ENCODE measurements at regions not wholly inside any gene's neighbourhood (a gene's known extent, or its start where the extent isn't known, plus 50 kb on each side); places are given as distances from the start of the nearest gene placed in this dataset.

DNA sequence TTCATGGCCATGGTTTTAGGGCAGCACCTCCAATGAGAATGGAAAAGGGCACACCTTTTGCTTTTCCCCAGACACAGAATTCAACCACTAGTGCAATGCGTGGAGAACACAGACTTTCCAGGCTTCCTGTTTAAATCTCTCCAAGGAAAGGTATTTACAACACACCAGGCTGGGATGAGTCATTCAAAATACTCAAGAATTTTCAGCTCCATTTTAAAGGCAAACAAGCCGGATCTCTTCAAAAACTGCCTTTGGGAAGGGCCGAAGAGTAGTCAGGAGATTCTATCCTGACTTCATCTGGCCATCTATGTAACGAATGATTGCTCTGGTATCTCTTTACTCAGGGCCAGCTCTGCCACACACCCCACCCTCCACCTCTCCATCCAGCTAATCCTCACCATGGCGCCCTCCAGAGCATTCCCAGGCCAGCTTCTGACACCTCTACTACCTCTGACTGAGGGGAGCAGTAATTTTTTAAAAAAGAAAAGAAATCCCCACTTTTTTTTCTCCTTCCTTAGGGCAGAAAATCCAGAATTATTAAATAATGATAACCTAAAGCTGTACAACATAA, 254.6 kb downstream of the LY86 start:
- peaks cover 76% of the 10 kb centered on the region for H3K4me1 Mint-ChIP-seq (ENCODE audit: low read depth)
- no peak overlapping the region for H3K4me3 Mint-ChIP-seq
- H3K9me3 Mint-ChIP-seq: peaks cover 14% of the 10 kb centered on the region
- H3K36me3 Mint-ChIP-seq (ENCODE audit: low read depth): peaks cover 11% of the 10 kb centered on the region
- H3K27me3 Mint-ChIP-seq: no peaks in the 10 kb centered on the region
- intact Hi-C loops (cut with micrococcal nuclease): loop anchor here (5.0 kb wide), 1 partner anchor 36 kb away; no protein-coding TSS in a partner anchor
- H3K27ac Mint-ChIP-seq: peak overlapping the region; percentile 80

DNA sequence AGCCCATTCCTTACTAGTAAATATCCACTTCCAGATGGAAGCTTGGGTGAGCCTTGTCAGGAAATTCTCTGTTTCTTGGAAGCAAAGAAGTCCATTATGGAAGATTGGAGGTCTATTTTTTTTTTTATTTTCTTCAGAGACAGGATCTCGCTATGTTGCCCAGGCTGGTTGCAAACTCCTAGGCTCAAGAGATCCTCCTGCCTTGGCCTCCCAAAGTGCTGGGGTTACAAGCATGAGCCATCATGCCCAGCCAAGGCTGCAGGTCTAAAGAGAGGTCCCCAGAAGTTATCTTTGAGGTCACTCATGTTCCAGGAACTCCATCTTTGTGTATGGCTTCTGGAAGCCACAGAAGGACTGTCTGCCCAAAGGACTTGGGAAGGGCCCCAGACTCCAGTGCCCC, 255.3 kb downstream of the LY86 start:
- H3K4me1 Mint-ChIP-seq (ENCODE audit: low read depth): peaks cover 78% of the 10 kb centered on the region
- intact Hi-C loops (cut with micrococcal nuclease): loop anchor here (5.0 kb wide), 1 partner anchor 36 kb away; no protein-coding TSS in a partner anchor
- H3K4me3 Mint-ChIP-seq: no peak overlapping the region
- H3K27me3 Mint-ChIP-seq: no peaks in the 10 kb centered on the region
- H3K9me3 Mint-ChIP-seq: peaks cover 14% of the 10 kb centered on the region
- peak overlapping the region; percentile 80 for H3K27ac Mint-ChIP-seq
- H3K36me3 Mint-ChIP-seq (ENCODE audit: low read depth): peaks cover 11% of the 10 kb centered on the region

DNA sequence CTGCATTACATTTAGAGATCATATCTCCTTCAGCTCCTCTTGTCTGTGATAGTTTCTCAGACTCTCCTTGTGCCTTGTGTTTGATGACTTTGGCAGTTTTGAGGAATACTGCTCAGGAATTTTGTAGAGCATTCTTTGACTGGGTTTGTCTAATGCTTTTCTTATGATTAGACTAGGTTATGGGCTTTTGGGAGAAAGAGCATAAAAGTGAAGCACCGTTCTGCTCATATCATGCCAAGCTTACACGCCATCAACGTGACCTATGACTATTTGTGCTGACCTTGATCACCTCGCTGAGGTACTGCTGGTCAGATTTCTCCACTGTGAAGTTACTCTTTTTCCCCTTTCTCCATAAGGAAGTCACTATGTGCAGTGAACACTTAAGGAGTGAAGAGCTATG, 256.0 kb downstream of the LY86 start:
- Mint-ChIP-seq H3K27ac (no peak overlapping the region), H3K36me3 (ENCODE audit: low read depth) (peaks cover 11% of the 10 kb centered on the region), H3K27me3 (no peaks in the 10 kb centered on the region), H3K4me1 (ENCODE audit: low read depth) (peaks cover 78% of the 10 kb centered on the region), H3K9me3 (peaks cover 14% of the 10 kb centered on the region), H3K4me3 (no peak overlapping the region)
- intact Hi-C loops (cut with micrococcal nuclease): loop anchor here (5.0 kb wide), 1 partner anchor 37 kb away; no protein-coding TSS in a partner anchor

DNA sequence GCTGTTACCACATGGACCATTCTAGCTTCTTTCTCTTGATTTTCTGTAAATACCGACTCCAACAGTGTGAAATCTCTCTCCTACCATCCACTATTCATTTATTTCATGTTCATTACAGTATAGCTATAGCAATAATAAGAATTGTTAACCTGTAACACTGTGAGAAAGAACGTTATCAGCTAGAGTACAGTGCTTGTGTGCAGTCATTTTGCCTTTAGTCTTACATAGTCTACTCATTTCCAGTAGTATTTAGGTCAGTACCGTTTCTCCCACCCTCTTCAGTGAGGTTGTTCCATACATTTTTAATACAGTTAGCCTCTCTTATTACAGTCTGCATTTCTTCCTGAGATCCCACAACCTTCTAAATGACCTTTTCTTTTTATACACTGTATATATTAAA, 257.1 kb downstream of the LY86 start:
- H3K9me3 Mint-ChIP-seq: peaks cover 14% of the 10 kb centered on the region
- intact Hi-C loops (cut with micrococcal nuclease): no loop called here
- H3K4me3 Mint-ChIP-seq: no peak overlapping the region
- no peak overlapping the region for H3K27ac Mint-ChIP-seq
- H3K36me3 Mint-ChIP-seq (ENCODE audit: low read depth): peaks cover 11% of the 10 kb centered on the region
- no peaks in the 10 kb centered on the region for H3K27me3 Mint-ChIP-seq
- peaks cover 78% of the 10 kb centered on the region for H3K4me1 Mint-ChIP-seq (ENCODE audit: low read depth)

DNA sequence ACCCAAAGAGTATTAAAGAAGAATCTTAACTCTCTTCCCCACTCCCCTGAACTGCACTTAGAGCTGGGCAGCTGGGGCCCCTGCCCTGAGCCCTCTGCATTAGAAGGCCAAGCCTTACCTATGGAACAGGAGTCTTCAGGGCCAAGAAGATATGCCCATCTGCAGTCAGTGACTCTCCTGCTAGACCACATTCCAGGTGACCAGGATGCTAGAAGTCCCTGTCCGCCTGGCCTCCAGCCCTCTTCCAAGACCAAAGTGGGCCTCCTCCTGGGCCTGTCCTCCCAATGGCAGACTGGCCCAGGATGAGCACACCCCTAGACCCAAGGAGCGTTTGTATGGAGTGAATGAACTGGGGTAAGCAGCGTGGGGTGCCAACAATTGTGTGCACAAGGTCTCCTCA, 259.1 kb downstream of the LY86 start:
- Mint-ChIP-seq H3K27me3 (no peaks in the 10 kb centered on the region), H3K36me3 (ENCODE audit: low read depth) (peaks cover 11% of the 10 kb centered on the region), H3K4me1 (ENCODE audit: low read depth) (peaks cover 78% of the 10 kb centered on the region), H3K27ac (peak overlapping the region; percentile 96), H3K4me3 (no peak overlapping the region), H3K9me3 (peaks cover 14% of the 10 kb centered on the region)
- intact Hi-C loops (cut with micrococcal nuclease): no loop called here

DNA sequence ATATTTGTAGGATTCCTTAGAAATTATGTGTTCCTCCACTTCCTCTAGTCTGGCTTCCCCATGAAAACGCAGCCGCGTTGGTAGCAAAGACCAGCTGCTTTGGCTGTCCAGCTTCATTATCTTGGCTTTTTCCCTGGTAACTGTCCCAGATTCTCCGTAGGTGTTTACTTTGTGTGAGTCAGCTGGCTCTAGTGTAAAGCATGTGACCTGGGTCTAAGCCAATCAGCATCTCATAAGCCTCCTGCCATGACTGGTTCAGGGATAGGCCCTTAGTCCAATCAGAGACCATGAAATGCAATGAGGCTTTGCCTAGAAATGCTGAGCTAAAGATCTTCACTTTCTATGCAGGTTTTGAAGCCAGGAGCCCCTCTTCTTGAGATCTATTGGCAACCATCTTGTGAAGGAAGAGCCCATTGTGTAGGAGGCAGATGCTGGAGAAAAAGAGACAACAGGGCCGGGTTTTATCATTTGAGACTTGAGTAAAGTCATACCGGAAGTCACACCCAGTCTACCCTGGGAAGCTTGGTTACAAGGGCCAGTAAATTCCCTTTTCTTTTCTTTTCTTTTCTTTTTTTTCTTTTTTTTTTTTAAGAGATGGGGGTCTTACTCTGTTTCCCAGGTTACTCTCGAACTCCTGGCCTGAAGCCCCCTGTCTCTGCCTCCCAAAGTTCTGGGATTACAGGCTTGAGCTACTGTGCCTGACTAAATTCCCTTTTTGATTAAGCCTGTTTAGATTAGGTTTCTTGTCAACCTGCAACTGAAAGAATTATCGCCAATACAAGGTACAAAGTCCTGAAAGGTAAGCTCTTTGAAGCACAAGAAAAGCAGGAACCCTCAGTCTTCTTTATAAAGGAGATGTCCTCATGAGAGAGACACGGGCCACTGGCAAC, 256.5 kb upstream of the RREB1 start:
- Mint-ChIP-seq H3K27me3 (no peaks in the 10 kb centered on the region), H3K9me3 (peaks cover 2% of the 10 kb centered on the region), H3K4me1 (ENCODE audit: low read depth) (peaks cover 92% of the 10 kb centered on the region), H3K4me3 (peak overlapping the region; percentile 66), H3K36me3 (ENCODE audit: low read depth) (peaks cover 3% of the 10 kb centered on the region), H3K27ac (peak overlapping the region; percentile 96)
- intact Hi-C loops (cut with micrococcal nuclease): loop anchor here (5.0 kb wide), 1 partner anchor 49 kb away; no protein-coding TSS in a partner anchor

DNA sequence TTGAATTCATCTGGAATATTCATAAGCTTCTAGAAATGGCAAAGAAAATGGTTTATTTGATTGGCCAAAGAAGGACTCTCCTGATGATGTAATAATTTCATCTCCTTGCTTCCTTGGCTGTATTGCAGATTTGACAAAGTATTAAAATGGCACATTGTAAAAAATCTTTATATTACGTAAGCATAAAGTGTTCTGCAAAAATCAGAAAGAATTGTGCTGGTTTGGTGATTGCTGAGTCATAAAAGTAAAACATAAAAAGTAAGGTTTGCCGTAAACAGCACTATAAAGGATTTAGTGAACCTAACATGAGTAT, 255.9 kb upstream of the RREB1 start:
- H3K27ac Mint-ChIP-seq: peak overlapping the region; percentile 96

DNA sequence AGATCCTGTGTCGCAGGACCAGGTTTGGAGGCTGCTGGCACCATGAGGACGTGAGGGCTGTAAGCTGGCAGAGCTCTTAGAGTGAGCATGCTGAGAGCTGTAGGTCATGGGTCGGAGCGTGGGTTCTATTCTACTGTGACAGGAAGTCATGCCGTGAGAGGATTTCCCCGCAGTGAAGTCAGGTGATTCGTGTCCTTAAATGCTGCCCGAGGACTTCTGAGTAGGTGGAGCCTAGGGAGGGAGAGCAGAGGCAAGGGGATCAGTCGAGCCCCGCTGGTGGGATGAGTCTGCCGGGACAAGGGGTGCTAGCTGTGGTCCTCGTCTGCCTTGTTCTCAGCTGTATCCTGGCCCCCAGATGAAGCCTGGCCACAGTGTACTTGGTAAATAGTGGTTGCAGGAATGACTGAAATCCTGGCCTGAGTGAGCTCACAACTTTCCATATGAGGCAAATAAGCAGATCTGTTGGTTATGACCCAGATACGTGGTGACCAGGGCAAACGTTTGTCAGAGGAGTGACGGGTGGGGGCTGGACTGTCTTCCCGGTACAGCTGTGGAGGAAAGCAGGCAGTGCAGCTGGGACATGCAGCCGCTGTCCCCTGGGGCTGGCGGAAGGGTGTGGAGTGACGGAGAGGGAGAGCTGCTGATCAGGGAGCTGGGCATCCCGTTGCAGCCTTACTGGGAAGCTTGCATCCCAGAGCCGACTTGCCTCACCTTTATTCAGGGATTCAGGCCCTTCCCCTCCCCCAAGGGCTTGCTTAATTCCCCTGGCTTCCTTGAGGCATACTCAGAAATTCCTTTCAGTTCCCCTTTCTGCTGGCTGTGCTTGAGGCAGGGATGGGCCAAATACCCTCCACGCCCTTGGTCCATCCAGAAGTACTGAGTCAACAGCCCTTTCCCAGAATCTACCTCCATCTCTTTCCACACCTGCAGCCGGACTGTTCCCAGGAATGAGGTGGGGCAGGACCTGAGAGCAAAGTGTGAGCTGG, 250.9 kb upstream of the RREB1 start:
- Mint-ChIP-seq H3K9me3 (no peaks in the 10 kb centered on the region), H3K36me3 (ENCODE audit: low read depth) (no peaks in the 10 kb centered on the region), H3K27ac (peak overlapping the region; percentile 96), H3K4me3 (peak overlapping the region; percentile 67), H3K4me1 (ENCODE audit: low read depth) (peaks cover 90% of the 10 kb centered on the region), H3K27me3 (no peaks in the 10 kb centered on the region)
- intact Hi-C loops (cut with micrococcal nuclease): no loop called here

More for the DNA sequence above, 255.9 kb upstream of the RREB1 start:
- intact Hi-C loops (cut with micrococcal nuclease): loop anchor here (5.0 kb wide), 1 partner anchor 50 kb away; no protein-coding TSS in a partner anchor
- Mint-ChIP-seq H3K4me1 (ENCODE audit: low read depth) (peaks cover 94% of the 10 kb centered on the region), H3K9me3 (no peaks in the 10 kb centered on the region), H3K36me3 (ENCODE audit: low read depth) (no peaks in the 10 kb centered on the region), H3K27me3 (no peaks in the 10 kb centered on the region), H3K4me3 (peak overlapping the region; percentile 66)

DNA sequence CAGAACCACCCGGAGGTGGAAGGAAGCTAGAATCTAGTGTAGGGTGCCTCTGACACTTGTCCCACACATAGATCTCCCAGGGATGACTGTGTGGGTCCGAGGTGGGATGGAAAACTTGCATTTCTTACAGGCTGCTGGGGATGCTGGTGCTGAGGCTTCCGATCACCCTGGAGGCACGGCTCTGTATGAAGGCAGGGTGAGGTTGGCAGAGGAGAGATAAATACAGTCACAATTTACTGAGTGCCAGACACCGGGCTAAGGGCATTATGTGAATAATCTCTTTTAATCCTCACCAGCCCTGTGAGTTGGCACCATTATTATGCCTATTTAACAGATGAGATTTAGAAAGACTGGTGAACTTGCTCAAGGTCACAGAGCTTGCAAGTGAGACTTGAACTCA, 250.2 kb upstream of the RREB1 start:
- peaks cover 90% of the 10 kb centered on the region for H3K4me1 Mint-ChIP-seq (ENCODE audit: low read depth)
- intact Hi-C loops (cut with micrococcal nuclease): no loop called here
- peak overlapping the region; percentile 96 for H3K27ac Mint-ChIP-seq

DNA sequence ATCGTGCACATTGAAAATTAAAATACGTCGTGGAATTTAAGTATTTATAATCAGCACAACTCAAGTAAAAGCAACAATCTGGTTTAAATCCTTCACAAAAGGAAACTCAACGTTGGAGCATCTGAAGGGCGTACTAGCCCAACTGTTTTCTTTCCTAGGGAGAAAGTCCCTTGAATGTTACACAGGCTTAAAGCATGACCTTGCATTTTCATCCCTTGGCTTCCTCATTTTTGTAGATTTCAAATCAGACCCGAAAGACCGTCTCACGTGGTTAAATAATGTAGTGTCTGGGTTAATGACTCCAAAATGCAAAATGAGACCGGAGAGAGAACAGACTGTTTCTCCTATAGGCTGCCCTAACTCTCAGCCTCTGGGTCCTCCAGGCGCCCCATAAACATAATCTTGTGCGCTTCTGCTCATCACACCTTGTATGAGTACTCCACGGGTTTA, 249.2 kb upstream of the RREB1 start:
- H3K4me3 Mint-ChIP-seq: peak overlapping the region; percentile 45
- no peaks in the 10 kb centered on the region for H3K27me3 Mint-ChIP-seq
- H3K27ac Mint-ChIP-seq: peak overlapping the region; percentile 96
- no peaks in the 10 kb centered on the region for H3K36me3 Mint-ChIP-seq (ENCODE audit: low read depth)
- intact Hi-C loops (cut with micrococcal nuclease): no loop called here
- no peaks in the 10 kb centered on the region for H3K9me3 Mint-ChIP-seq
- peaks cover 91% of the 10 kb centered on the region for H3K4me1 Mint-ChIP-seq (ENCODE audit: low read depth)

More for the DNA sequence above, 250.2 kb upstream of the RREB1 start:
- peak overlapping the region; percentile 67 for H3K4me3 Mint-ChIP-seq
- no peaks in the 10 kb centered on the region for H3K9me3 Mint-ChIP-seq
- no peaks in the 10 kb centered on the region for H3K36me3 Mint-ChIP-seq (ENCODE audit: low read depth)
- no peaks in the 10 kb centered on the region for H3K27me3 Mint-ChIP-seq

DNA sequence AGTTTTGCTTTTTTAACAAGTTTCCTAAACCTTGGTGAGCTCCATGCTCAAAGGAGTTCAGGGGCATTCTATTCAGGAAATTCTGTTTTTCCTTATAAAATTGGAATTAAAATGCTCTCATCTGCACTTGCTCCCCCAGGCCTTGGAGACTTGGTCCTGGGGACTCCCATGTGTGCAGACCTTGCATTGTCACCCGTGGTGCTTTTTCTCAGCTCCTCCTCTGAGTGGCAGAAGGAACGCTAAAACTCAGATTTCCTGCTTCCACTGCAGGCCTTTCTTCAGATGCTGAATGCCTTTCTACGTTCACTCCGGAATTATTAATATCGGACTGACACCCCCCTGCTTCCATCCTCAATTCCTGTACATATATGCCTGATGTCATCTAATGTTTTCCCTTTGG, 248.7 kb upstream of the RREB1 start:
- intact Hi-C loops (cut with micrococcal nuclease): no loop called here
- Mint-ChIP-seq H3K9me3 (no peaks in the 10 kb centered on the region), H3K27me3 (no peaks in the 10 kb centered on the region), H3K4me3 (peak overlapping the region; percentile 45), H3K4me1 (ENCODE audit: low read depth) (peaks cover 91% of the 10 kb centered on the region), H3K36me3 (ENCODE audit: low read depth) (no peaks in the 10 kb centered on the region), H3K27ac (peak overlapping the region; percentile 96)

DNA sequence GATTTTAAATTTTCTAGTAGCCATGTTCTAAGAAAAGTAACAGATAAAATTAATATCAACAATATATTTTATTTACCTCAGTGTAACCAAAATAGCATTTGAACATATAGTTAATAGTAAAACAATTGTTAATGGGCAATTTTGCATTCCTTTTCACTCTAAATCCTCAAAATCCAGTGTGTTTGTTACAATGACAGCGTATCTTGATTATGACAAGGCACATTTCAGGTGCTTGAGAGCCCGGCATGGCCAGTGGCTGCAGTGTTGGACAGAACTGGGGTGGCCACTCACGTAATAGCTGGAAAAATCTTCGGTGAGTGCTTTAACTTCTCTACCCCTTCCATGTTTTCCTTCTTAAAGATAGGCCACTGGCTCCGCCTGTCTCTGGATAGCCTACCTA, 248.0 kb upstream of the RREB1 start:
- H3K4me1 Mint-ChIP-seq (ENCODE audit: low read depth): peaks cover 88% of the 10 kb centered on the region
- H3K4me3 Mint-ChIP-seq: no peak overlapping the region
- intact Hi-C loops (cut with micrococcal nuclease): loop anchor here (10.0 kb wide), 1 partner anchor 55 kb away; no protein-coding TSS in a partner anchor
- H3K27me3 Mint-ChIP-seq: no peaks in the 10 kb centered on the region
- no peaks in the 10 kb centered on the region for H3K36me3 Mint-ChIP-seq (ENCODE audit: low read depth)
- peak overlapping the region; percentile 96 for H3K27ac Mint-ChIP-seq
- no peaks in the 10 kb centered on the region for H3K9me3 Mint-ChIP-seq

DNA sequence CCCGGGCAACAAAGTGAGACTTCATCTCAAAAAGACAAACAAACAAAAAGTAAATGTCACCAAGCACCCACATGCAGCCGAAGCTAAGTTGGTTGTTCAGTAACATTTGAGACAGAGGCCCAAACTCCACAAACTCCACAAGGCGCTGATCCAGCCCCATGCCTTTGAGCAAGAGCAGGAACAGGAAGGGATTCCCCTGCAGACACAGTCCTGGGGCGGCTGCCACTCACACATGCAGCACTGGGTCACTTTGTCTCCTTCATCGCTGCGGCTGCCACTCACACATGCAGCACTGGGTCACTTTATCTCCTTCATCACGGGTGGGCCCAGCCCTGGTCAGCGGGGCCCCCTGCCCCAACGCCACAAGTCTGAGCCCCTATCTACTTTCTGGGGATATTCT, 246.9 kb upstream of the RREB1 start:
- no peaks in the 10 kb centered on the region for H3K9me3 Mint-ChIP-seq
- peaks cover 88% of the 10 kb centered on the region for H3K4me1 Mint-ChIP-seq (ENCODE audit: low read depth)
- H3K36me3 Mint-ChIP-seq (ENCODE audit: low read depth): no peaks in the 10 kb centered on the region
- H3K4me3 Mint-ChIP-seq: no peak overlapping the region
- H3K27ac Mint-ChIP-seq: peak overlapping the region; percentile 96
- intact Hi-C loops (cut with micrococcal nuclease): loop anchor here (10.0 kb wide), 1 partner anchor 54 kb away; no protein-coding TSS in a partner anchor
- no peaks in the 10 kb centered on the region for H3K27me3 Mint-ChIP-seq
